ENCODE measurements at regions not wholly inside any gene's neighbourhood (a gene's known extent, or its start where the extent isn't known, plus 50 kb on each side); places are given as distances from the start of the nearest gene placed in this dataset.

- no peaks in the 10 kb centered on the region for H3K27me3 ChIP-seq (ENCODE audit: insufficient read depth, low read depth)
- intact Hi-C loops (cut with micrococcal nuclease; ENCODE audit: unreplicated experiment): no loop called here
- H3K9me3 ChIP-seq (ENCODE audit: insufficient read depth, low read depth): no peaks in the 10 kb centered on the region
- TF ChIP-seq, protein P1, sequence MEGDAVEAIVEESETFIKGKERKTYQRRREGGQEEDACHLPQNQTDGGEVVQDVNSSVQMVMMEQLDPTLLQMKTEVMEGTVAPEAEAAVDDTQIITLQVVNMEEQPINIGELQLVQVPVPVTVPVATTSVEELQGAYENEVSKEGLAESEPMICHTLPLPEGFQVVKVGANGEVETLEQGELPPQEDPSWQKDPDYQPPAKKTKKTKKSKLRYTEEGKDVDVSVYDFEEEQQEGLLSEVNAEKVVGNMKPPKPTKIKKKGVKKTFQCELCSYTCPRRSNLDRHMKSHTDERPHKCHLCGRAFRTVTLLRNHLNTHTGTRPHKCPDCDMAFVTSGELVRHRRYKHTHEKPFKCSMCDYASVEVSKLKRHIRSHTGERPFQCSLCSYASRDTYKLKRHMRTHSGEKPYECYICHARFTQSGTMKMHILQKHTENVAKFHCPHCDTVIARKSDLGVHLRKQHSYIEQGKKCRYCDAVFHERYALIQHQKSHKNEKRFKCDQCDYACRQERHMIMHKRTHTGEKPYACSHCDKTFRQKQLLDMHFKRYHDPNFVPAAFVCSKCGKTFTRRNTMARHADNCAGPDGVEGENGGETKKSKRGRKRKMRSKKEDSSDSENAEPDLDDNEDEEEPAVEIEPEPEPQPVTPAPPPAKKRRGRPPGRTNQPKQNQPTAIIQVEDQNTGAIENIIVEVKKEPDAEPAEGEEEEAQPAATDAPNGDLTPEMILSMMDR (conservative IDR thresholded peaks at IDR 0.05): no peak
- no peak for TF ChIP-seq EZH2 (IDR thresholded peaks at IDR 0.05; ENCODE audit: low read depth)
- no peak overlapping the region for H3K4me2 ChIP-seq
- H3K27ac ChIP-seq: no peak overlapping the region
- no peaks in the 10 kb centered on the region for H3K36me3 ChIP-seq (ENCODE audit: low read depth)
- BruUV-seq (replicated peaks): no TSS peak
- H4K20me1 ChIP-seq (ENCODE audit: insufficient read depth): no peaks in the 10 kb centered on the region
- CTCF ChIA-PET: no interaction called here
- no peaks in the 10 kb centered on the region for H3K4me1 ChIP-seq (replicated peaks; ENCODE audit: insufficient read depth)
- H3F3A ChIP-seq (ENCODE audit: insufficient read depth, low read depth): peaks cover 6% of the 10 kb centered on the region; the same call in 1 of the 2 replicates
- POLR2A ChIA-PET (ENCODE audit: unreplicated experiment): no interaction called here
- no peak for DNase-seq
- no peak overlapping the region for H2AFZ ChIP-seq
- H3K4me3 ChIP-seq: no peak overlapping the region
- no peaks in the 10 kb centered on the region for H3K9me2 ChIP-seq (ENCODE audit: insufficient read depth)
- no peaks in the 10 kb centered on the region for H3K79me2 ChIP-seq (ENCODE audit: low read depth)
These were observed 329.1 kb upstream of the C2CD4B start for GRCh38 chr15:62494197-62494596.

DNA sequence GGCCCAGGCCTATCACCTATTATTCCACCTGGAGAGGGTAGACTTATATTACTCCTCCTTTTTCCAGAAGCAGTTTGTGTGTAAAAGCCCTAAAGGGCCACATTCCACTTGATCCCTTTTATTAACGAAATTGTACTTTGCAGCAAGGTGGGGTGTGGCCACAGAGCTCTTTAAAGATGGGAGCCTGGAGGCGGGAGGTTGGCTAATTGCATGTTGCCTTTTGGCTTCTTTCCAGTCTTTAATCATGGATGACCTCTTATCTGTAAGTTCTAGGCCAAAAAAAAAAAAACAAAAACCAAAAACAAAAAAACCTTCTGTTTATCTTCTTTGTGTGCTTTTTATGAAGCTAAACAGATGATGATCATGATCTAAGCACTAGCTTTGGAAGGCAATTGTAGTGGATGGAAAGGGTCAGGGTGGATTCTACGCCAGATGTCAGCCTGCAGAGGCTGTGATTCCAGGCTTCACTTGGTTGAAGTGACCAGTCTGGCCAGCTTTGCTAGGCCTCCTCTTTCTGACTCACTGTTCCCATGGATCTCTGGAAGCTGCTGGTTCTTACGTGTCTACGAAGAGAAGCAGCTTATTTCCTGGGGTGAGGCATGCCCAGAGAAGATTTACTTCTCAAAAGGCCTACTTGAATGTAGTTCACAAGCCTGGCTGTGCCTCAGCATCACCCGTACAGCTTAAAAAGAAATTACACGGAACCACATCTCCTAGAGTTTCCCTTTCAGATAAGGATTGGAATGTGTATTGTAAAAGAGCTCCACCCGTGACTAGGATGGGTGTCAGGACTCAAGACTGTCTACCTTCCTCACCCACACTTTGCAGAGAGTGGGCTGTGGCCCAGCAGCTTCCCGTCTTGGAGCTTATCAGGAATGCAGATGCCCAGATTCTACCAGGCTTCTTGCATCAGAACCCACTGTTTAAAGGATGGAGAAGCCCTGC, 330.9 kb upstream of the C2CD4B start:
- intact Hi-C loops (cut with micrococcal nuclease; ENCODE audit: unreplicated experiment): no loop called here
- H2AFZ ChIP-seq: no peak overlapping the region
- no peaks in the 10 kb centered on the region for H3K9me2 ChIP-seq (ENCODE audit: insufficient read depth)
- TF ChIP-seq, protein P1 (conservative IDR thresholded peaks at IDR 0.05): no peak
- TF ChIP-seq EZH2 (IDR thresholded peaks at IDR 0.05; ENCODE audit: low read depth): no peak
- H3K4me1 ChIP-seq (replicated peaks; ENCODE audit: insufficient read depth): no peaks in the 10 kb centered on the region
- no peaks in the 10 kb centered on the region for H4K20me1 ChIP-seq (ENCODE audit: insufficient read depth)
- ChIA-PET POLR2A (ENCODE audit: unreplicated experiment) (interaction anchor here (0.6 kb wide), 1 partner anchor 1008 kb away, joined by 3 read pairs; no protein-coding TSS in a partner anchor), CTCF (interaction anchor here (0.6 to 0.9 kb wide), 3 partner anchors 11 to 279 kb away, joined by 3 to 6 read pairs (median 4); no protein-coding TSS in a partner anchor)
- no peak overlapping the region for H3K4me2 ChIP-seq
- no peaks in the 10 kb centered on the region for H3K79me2 ChIP-seq (ENCODE audit: low read depth)
- no peaks in the 10 kb centered on the region for H3K27me3 ChIP-seq (ENCODE audit: insufficient read depth, low read depth)
- no peak overlapping the region for H3K4me3 ChIP-seq
- H3K36me3 ChIP-seq (ENCODE audit: low read depth): no peaks in the 10 kb centered on the region
- peaks cover 6% of the 10 kb centered on the region; the same call in 1 of the 2 replicates for H3F3A ChIP-seq (ENCODE audit: insufficient read depth, low read depth)
- no peak overlapping the region for H3K27ac ChIP-seq
- BruUV-seq (replicated peaks): no TSS peak
- peak; percentile 35 to 43 for DNase-seq
- no peaks in the 10 kb centered on the region for H3K9me3 ChIP-seq (ENCODE audit: insufficient read depth, low read depth)

DNA sequence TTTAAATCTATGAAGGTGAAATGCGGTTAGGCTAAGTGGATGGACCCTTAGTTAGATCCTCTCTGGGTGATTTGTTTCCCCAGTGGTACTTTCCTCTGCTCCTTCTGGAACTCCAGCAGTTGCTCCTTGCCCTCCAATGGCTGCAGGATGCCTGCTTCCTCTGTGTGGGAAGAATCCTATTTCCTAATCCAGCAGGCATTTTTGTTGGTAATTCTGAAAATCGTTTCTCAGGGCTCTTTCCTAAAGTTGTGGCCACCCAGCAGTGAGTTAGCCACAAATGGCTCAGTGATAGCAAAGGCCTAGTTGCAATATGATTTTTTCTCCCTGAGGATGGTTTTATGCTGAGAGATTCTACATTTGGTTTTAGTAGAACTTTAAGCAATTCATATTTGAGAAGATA, 332.3 kb upstream of the C2CD4B start:
- Histone ChIP-seq H3K4me3 (no peak overlapping the region), H3K27ac (no peak overlapping the region), H4K20me1 (ENCODE audit: insufficient read depth) (no peaks in the 10 kb centered on the region), H2AFZ (no peak overlapping the region), H3K79me2 (ENCODE audit: low read depth) (no peaks in the 10 kb centered on the region), H3F3A (ENCODE audit: insufficient read depth, low read depth) (peaks cover 6% of the 10 kb centered on the region; the same call in 1 of the 2 replicates), H3K9me3 (ENCODE audit: insufficient read depth, low read depth) (no peaks in the 10 kb centered on the region), H3K4me1 (replicated peaks; ENCODE audit: insufficient read depth) (no peaks in the 10 kb centered on the region), H3K27me3 (ENCODE audit: insufficient read depth, low read depth) (no peaks in the 10 kb centered on the region), H3K9me2 (ENCODE audit: insufficient read depth) (no peaks in the 10 kb centered on the region), H3K36me3 (ENCODE audit: low read depth) (no peaks in the 10 kb centered on the region), H3K4me2 (no peak overlapping the region)
- ChIA-PET POLR2A (ENCODE audit: unreplicated experiment) (no interaction called here), CTCF (no interaction called here)
- intact Hi-C loops (cut with micrococcal nuclease; ENCODE audit: unreplicated experiment): no loop called here
- BruUV-seq (replicated peaks): no TSS peak
- DNase-seq: no peak
- TF ChIP-seq, protein P1 (conservative IDR thresholded peaks at IDR 0.05): no peak
- TF ChIP-seq EZH2 (IDR thresholded peaks at IDR 0.05; ENCODE audit: low read depth): no peak
